Stomach (tissue), 8 donors: ENCODE measurements at regions not wholly inside any gene's neighbourhood (a gene's known extent, or its start where the extent isn't known, plus 50 kb on each side); places are given as distances from the start of the nearest gene placed in this dataset.

Experiments used
- DNase-seq, 2 donors: peaks; one replicate each; pipeline versions ENCODE4 v3.0.0 to v3.0.0-alpha.2; 2013 to 2019
- H3K27ac ChIP-seq, 5 donors: fragments of 200-600 bp in 4 of 5; sonication (generic) in 4 of 5; one replicate each; pipeline ENCODE4 v1.5.1; 2013 to 2019; ENCODE audit warnings: mild to moderate bottlenecking in 1 of 5, moderate library complexity in 1 of 5
- H3K27me3 ChIP-seq, 3 donors: fragments of 200-600 bp; sonication (generic); one replicate each; pipeline ENCODE4 v1.5.1; 2017 to 2019; ENCODE audit warnings: mixed run types in 1 of 3
- H3K36me3 ChIP-seq, 4 donors: fragments of 200-600 bp; sonication (generic); 1 replicate in 3 of 4; 2 replicates in 1 of 4; pipeline ENCODE4 v1.5.1; 2016 to 2019
- H3K4me1 ChIP-seq, 4 donors: fragments of 200-600 bp; sonication (generic); one replicate each; pipeline ENCODE4 v1.5.1; 2016 to 2019
- H3K4me3 ChIP-seq, 4 donors: fragments of 200-600 bp; sonication (generic) in 3 of 4; one replicate each; pipeline ENCODE4 v1.5.1; 2016 to 2019; ENCODE audit warnings: mild to moderate bottlenecking in 1 of 4
- H3K9me3 ChIP-seq, 4 donors: fragments of 200-600 bp; sonication (generic); one replicate each; pipeline ENCODE4 v1.5.1; 2016 to 2019
- EP300 ChIP-seq: sonication (generic); formaldehyde crosslinking; IDR thresholded peaks from one replicate; pipeline ENCODE4 v1.6.1; 2017; ENCODE audit warnings: antibody characterized with exemption
- POLR2A ChIP-seq, 4 donors: fragments of 450-650 bp; IDR thresholded peaks; one replicate each; pipeline ENCODE4 v1.6.1; 2016; ENCODE audit warnings: antibody characterized with exemption in 4 of 4, control low read depth in 2 of 4, mild to moderate bottlenecking in 1 of 4, moderate library complexity in 1 of 4
- POLR2AphosphoS5 ChIP-seq, 3 donors: sonication (generic); formaldehyde crosslinking; IDR thresholded peaks; one replicate each; pipeline ENCODE4 v1.6.1; 2016; ENCODE audit warnings: antibody characterized with exemption in 3 of 3
- WGBS, 5 donors: extraction: QIAGEN DNeasy Blood & Tissue Kit in 3 of 5; methylation state at CpG; one replicate each; pipeline versions ENCODE4 v1.1.5 to v1.1.7; 2013 to 2018; 5-methylcytosine and 5-hydroxymethylcytosine counted together
- intact Hi-C: fragments of 100-400 bp; cut with DNase I; formaldehyde crosslinking; loops from one replicate; pipeline ENCODE4 v1.15.1; 2023; ENCODE audit warnings: low total_unique reads
- TF ChIP-seq, protein P1 (sequence below), 7 experiments: fragments of 450-650 bp in 4 of 7; fragments of 200-600 bp in 3 of 7; sonication (generic) in 3 of 7; IDR thresholded peaks; one replicate each; pipeline ENCODE4 v1.5.1; 2016 to 2019; ENCODE audit warnings: antibody characterized with exemption in 7 of 7, control low read depth in 2 of 7, mild to moderate bottlenecking in 1 of 7
- donor health status: healthy with polysubstance abuse.
- donor health status: Bipolar disorder and iron deficiency.
- donor health status: healthy.

DNA sequence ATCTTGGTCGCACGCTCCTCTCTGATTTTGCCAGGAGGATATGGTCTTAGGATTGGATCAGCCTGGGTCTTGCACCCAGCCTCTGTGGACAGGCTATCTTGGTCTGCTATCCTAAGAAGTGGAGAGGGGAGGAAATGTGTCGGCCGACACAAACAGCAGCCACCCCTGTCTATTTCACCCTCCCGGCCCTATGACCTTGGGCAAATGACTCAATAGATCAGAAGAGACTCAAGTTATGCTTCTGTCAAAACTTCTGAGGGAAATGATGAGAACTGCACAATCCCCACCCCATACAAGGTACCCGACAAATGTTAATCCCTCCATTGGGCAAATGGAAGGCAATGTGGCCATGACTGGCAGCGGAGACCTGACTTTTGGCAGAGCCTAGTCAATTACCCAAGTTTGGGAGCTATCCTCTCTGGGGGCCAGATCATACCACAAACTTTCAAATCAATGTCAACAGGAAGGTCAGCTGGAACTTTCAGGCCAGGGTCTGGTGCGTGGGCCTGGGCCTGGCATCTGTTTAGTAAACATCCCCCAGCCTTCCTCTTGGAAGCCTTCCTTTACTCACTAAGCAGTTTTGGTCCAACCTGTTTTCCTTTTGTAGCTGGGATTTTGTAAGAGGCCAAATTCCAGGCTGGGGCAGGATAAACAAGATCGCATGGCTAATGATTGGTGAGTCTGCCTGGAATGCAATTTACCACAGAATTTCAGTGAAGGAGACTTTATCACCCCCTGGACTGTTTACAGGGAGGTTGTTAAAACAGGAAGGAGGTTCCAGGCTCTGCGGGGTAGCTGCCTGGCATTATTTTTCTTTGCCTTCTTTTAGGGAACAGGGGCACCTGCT lies 64.2 kb upstream of the CPEB4 start:
- peaks cover 0 to 7% (median 1%) of the 10 kb centered on the region in 4 donors for H3K9me3 ChIP-seq
- H3K36me3 ChIP-seq = no peaks in the 10 kb centered on the region
- peak overlapping the region; percentile 68 to 84 (median 71) for H3K27ac ChIP-seq
- intact Hi-C loops = no loop called here
- peak; percentile 64 to 87 for DNase-seq
- H3K4me3 ChIP-seq = no peak overlapping the region
- TF ChIP-seq, protein P1, sequence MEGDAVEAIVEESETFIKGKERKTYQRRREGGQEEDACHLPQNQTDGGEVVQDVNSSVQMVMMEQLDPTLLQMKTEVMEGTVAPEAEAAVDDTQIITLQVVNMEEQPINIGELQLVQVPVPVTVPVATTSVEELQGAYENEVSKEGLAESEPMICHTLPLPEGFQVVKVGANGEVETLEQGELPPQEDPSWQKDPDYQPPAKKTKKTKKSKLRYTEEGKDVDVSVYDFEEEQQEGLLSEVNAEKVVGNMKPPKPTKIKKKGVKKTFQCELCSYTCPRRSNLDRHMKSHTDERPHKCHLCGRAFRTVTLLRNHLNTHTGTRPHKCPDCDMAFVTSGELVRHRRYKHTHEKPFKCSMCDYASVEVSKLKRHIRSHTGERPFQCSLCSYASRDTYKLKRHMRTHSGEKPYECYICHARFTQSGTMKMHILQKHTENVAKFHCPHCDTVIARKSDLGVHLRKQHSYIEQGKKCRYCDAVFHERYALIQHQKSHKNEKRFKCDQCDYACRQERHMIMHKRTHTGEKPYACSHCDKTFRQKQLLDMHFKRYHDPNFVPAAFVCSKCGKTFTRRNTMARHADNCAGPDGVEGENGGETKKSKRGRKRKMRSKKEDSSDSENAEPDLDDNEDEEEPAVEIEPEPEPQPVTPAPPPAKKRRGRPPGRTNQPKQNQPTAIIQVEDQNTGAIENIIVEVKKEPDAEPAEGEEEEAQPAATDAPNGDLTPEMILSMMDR (IDR thresholded peaks at IDR 0.05) = no peak
- no peak for TF ChIP-seq EP300
- peak in 2 of 3 donors; percentile 53 to 84 for TF ChIP-seq POLR2AphosphoS5 (IDR thresholded peaks at IDR 0.05)
- H3K4me1 ChIP-seq = peaks cover 25 to 46% (median 32%) of the 10 kb centered on the region in 4 donors
- no peaks in the 10 kb centered on the region for H3K27me3 ChIP-seq
- WGBS, 5 donors = 62 to 73% (median 65%) methylated on average over 10 of the region's 10 CpGs

DNA sequence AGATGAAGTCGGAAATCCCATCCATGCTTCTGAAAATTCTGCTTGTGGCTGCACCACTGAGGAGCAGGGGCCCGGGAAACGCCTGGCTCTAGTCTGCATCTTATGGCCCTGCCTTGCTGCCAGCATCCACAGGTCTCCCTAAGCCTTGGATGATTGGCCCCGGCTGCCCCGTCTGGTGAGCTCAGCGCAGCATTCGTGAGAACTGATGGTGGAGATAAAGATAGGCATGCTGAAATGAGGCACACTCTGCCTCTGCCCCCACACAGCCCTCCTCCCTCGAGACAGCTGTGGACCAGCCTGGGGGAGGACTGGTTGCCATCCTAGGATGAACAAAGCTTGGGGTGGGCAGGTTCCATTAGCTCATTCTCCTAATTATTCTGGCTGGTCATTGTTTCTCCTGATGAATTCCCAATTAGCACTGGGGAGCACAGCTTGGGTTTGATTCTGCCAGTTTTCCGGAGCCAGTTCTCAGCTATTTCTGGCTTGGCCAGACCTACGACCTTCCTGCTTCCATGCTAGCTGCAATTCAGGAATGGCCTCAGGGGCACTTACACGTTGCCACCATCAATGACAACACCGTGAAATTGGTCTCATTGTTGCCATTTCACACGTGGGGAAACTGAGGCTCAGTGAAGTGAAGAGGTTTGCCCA lies 62.8 kb upstream of the CPEB4 start:
- Histone ChIP-seq H3K4me3 (no peak overlapping the region), H3K36me3 (no peaks in the 10 kb centered on the region), H3K9me3 (no peaks in the 10 kb centered on the region), H3K4me1 (peaks cover 25 to 46% (median 32%) of the 10 kb centered on the region in 4 donors), H3K27ac (peak overlapping the region; percentile 23 to 84 (median 68)), H3K27me3 (no peaks in the 10 kb centered on the region)
- intact Hi-C loops = no loop called here
- WGBS, 5 donors = 77 to 83% (median 80%) methylated on average over 13 of the region's 13 CpGs
- TF ChIP-seq, protein P1 (IDR thresholded peaks at IDR 0.05) = no peak
- TF ChIP-seq EP300 (no peak), POLR2A (IDR thresholded peaks at IDR 0.05) (no peak)
- DNase-seq = no peak

DNA sequence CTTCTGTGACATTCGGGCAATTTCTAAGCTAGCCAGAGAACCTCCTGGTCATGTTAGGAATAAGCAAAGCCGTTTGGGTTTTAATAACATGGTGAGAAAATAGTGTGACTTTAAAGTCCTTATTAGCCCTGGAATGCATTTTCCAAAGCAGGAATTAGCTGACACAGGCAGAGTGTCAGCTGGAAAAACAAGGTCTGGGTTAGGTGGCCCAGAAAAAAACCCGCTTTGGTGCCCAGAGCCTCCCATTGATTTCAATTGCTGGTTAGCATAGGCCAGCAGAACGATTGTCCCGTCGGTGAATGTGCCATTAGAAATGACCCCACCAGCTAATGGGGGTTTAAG lies 62.1 kb upstream of the CPEB4 start:
- no peaks in the 10 kb centered on the region for H3K27me3 ChIP-seq
- intact Hi-C loops = no loop called here
- no peak overlapping the region for H3K4me3 ChIP-seq
- peaks cover 25 to 44% (median 32%) of the 10 kb centered on the region in 4 donors for H3K4me1 ChIP-seq
- WGBS, 5 donors = 83 to 90% (median 84%) methylated on average over 6 of the region's 6 CpGs
- no peaks in the 10 kb centered on the region for H3K9me3 ChIP-seq
- H3K27ac ChIP-seq = peak overlapping the region in 3 of 5 donors; percentile 26 to 84 (median 43)
- DNase-seq = no peak
- TF ChIP-seq POLR2AphosphoS5 (IDR thresholded peaks at IDR 0.05) = no peak
- no peak for TF ChIP-seq EP300
- H3K36me3 ChIP-seq = no peaks in the 10 kb centered on the region

DNA sequence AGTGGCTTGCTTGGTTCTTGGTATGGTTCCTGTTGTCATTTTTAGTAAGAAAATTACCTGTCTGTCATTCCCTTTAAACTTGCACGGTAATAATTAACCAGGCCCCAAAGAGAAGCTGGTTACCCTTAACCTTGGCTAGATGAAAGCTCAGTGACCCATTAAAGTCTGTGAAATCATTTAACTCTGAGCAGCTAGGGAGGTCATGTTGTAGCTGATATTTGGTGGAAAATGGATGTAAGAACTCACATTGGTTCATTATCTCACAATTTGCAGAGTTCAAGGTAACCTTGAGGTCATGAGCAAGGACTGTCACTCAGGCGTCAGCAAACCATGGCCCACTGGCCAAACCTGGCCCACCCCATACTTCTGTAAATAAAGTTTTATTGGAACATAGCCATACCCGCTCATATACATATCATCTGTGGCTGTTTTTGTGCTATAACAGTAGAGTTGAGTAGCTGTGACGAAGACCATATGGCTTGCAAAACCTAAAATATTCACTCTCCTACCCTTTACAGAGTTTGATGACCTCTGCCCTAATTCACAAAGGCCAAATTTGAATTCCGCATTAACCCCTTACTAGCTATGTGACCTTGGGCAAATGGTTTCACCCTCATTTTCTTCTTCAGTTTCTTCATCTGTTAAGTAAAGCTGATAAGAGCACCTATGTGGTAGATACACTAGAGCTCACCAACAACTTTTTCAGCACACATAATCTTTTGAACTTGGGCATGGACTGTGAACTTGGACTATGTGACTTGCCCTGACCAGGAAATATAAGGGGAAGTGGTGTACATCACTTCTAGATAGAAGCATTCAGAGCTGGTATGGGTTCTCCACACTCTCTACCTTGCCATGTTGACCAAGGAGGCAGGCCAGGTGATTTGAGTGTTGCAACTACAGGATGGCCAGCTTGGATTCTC lies 61.5 kb upstream of the CPEB4 start:
- DNase-seq = peak in 1 of 2 donors; percentile 20
- Histone ChIP-seq H3K4me1 (peaks cover 25 to 37% (median 30%) of the 10 kb centered on the region in 4 donors), H3K4me3 (no peak overlapping the region), H3K27ac (peak overlapping the region in 4 of 5 donors; percentile 26 to 84 (median 52)), H3K9me3 (no peaks in the 10 kb centered on the region), H3K36me3 (no peaks in the 10 kb centered on the region), H3K27me3 (no peaks in the 10 kb centered on the region)
- WGBS, 5 donors = 61 to 77% (median 74%) methylated on average over 5 of the region's 5 CpGs
- intact Hi-C loops = no loop called here
- TF ChIP-seq, protein P1 (IDR thresholded peaks at IDR 0.05) = no peak
- TF ChIP-seq EP300 (no peak), POLR2AphosphoS5 (IDR thresholded peaks at IDR 0.05) (no peak), POLR2A (IDR thresholded peaks at IDR 0.05) (no peak)
